Kidney (tissue), 13 donors: ENCODE measurements at regions not wholly inside any gene's neighbourhood (a gene's known extent, or its start where the extent isn't known, plus 50 kb on each side); places are given as distances from the start of the nearest gene placed in this dataset.

Experiments used
- DNase-seq, 5 donors: peaks; one replicate each; pipeline ENCODE4 v3.0.0-alpha.2; 2013 to 2020
- FAIRE-seq: peaks from 2 replicates; lab custom pipeline; 2012; peaks lifted over from hg19 to GRCh38; lab: Jason Lieb, UNC
- H3K27ac ChIP-seq, 2 donors: one replicate each; pipeline ENCODE4 v1.7.0; 2013; ENCODE audit warnings: low read depth in 2 of 2, low read length in 2 of 2, inconsistent platforms in 1 of 2
- H3K27me3 ChIP-seq: one replicate; pipeline ENCODE4 v1.7.1; 2013; ENCODE audit warnings: low read length, inconsistent platforms; ENCODE audit not compliant: control insufficient read depth, insufficient read depth
- H3K36me3 ChIP-seq, 3 donors: one replicate each; pipeline versions ENCODE4 v1.7.0 to v1.7.1; 2013; ENCODE audit warnings: low read length in 3 of 3, control low read depth in 1 of 3, inconsistent platforms in 1 of 3; ENCODE audit not compliant: insufficient read depth in 3 of 3, control insufficient read depth in 2 of 3
- H3K4me1 ChIP-seq, 3 donors: one replicate each; pipeline versions ENCODE4 v1.7.0 to v1.7.1; 2013; ENCODE audit warnings: low read length in 3 of 3, inconsistent platforms in 1 of 3, low read depth in 1 of 3; ENCODE audit not compliant: control insufficient read depth in 2 of 3, insufficient read depth in 2 of 3
- H3K4me3 ChIP-seq, 3 donors: one replicate each; pipeline versions ENCODE4 v1.7.0 to v1.8.1; 2013; ENCODE audit warnings: low read length in 3 of 3, control low read depth in 1 of 3, inconsistent platforms in 1 of 3
- H3K9ac ChIP-seq, 3 donors: one replicate each; pipeline versions ENCODE4 v1.7.0 to v1.7.1; 2013; ENCODE audit warnings: low read length in 3 of 3, control low read depth in 1 of 3, inconsistent platforms in 1 of 3
- H3K9me3 ChIP-seq, 3 donors: one replicate each; pipeline versions ENCODE4 v1.7.0 to v1.7.1; 2013; ENCODE audit warnings: low read length in 3 of 3, control low read depth in 1 of 3, inconsistent platforms in 1 of 3; ENCODE audit not compliant: control insufficient read depth in 2 of 3, insufficient read depth in 1 of 3
- CTCF ChIP-seq: IDR thresholded peaks from 3 replicates; pipeline ENCODE4 v1.5.1; 2012; ENCODE audit warnings: mild to moderate bottlenecking, moderate library complexity, borderline replicate concordance; ENCODE audit not compliant: insufficient read depth; ENCODE audit errors: extremely low read depth
- intact Hi-C: fragments of 100-400 bp; cut with DNase I; formaldehyde crosslinking; loops from one replicate; pipeline ENCODE4 v1.11.1; 2022
- donor health status: control.
- donor health status: control.
- donor health status: control.
- donor health status: control.
- donor health status: control.
- donor health status: DM: yes; HTN: yes; CAD: no.
- donor health status: Normal renal cell carcinoma (clear cell type).

GRCh38 chr5:26625099-26625498 is 413.3 kb downstream of the CDH9 start:
- H3K9ac ChIP-seq: no peak overlapping the region
- no peaks in the 10 kb centered on the region for H3K4me1 ChIP-seq
- no peaks in the 10 kb centered on the region for H3K36me3 ChIP-seq
- FAIRE-seq (no peak), DNase-seq (no peak)
- intact Hi-C loops: no loop called here
- no peak overlapping the region for H3K27ac ChIP-seq
- TF ChIP-seq CTCF: no peak
- H3K27me3 ChIP-seq: no peaks in the 10 kb centered on the region
- no peak overlapping the region for H3K4me3 ChIP-seq
- H3K9me3 ChIP-seq: no peaks in the 10 kb centered on the region

- no peak overlapping the region for H3K4me3 ChIP-seq
- no peaks in the 10 kb centered on the region for H3K27me3 ChIP-seq
- no peaks in the 10 kb centered on the region for H3K4me1 ChIP-seq
- DNase-seq (no peak), FAIRE-seq (no peak)
- H3K27ac ChIP-seq: no peak overlapping the region
- H3K9me3 ChIP-seq: no peaks in the 10 kb centered on the region
- intact Hi-C loops: no loop called here
- H3K36me3 ChIP-seq: no peaks in the 10 kb centered on the region
- TF ChIP-seq CTCF: no peak
- no peak overlapping the region for H3K9ac ChIP-seq
Measured at GRCh38 chr5:26622947-26623346, 415.4 kb downstream of the CDH9 start.

GRCh38 chr5:26610577-26610976 is 427.8 kb downstream of the CDH9 start:
- no peak for FAIRE-seq

More at GRCh38 chr5:26610577-26610976, 427.8 kb downstream of the CDH9 start:
- Histone ChIP-seq H3K27ac (no peak overlapping the region), H3K4me3 (no peak overlapping the region), H3K4me1 (no peaks in the 10 kb centered on the region), H3K9me3 (no peaks in the 10 kb centered on the region), H3K27me3 (no peaks in the 10 kb centered on the region), H3K9ac (no peak overlapping the region), H3K36me3 (no peaks in the 10 kb centered on the region)
- intact Hi-C loops: no loop called here
- no peak for DNase-seq
- no peak for TF ChIP-seq CTCF
